Neutrophil (primary cell): ENCODE measurements at regions not wholly inside any gene's neighbourhood (a gene's known extent, or its start where the extent isn't known, plus 50 kb on each side); places are given as distances from the start of the nearest gene placed in this dataset.

Source experiments
- H3K27ac ChIP-seq: fragments of 200-600 bp; sonication (generic); 2 replicates; pipeline ENCODE4 v1.5.1; 2016; ENCODE audit warnings: mild to moderate bottlenecking, moderate library complexity
- H3K27me3 ChIP-seq: fragments of 200-600 bp; sonication (generic); 2 replicates; pipeline ENCODE4 v1.6.0; 2016; ENCODE audit warnings: mild to moderate bottlenecking
- H3K36me3 ChIP-seq: fragments of 200-600 bp; sonication (generic); 2 replicates; pipeline ENCODE4 v1.5.1; 2017
- H3K4me1 ChIP-seq, 2 experiments: fragments of 200-600 bp in 1 of 2; sonication (generic) in 1 of 2; 1 replicate in 1 of 2; 2 replicates in 1 of 2; pipeline versions ENCODE4 v1.5.1 to v1.6.1; 2013 to 2016; ENCODE audit warnings: low read depth in 1 of 2, low read length in 1 of 2, mild to moderate bottlenecking in 1 of 2, moderate library complexity in 1 of 2; ENCODE audit not compliant: control insufficient read depth in 1 of 2, insufficient read depth in 1 of 2
- H3K4me3 ChIP-seq, 2 experiments: fragments of 200-600 bp in 1 of 2; sonication (generic) in 1 of 2; 1 replicate in 1 of 2; 2 replicates in 1 of 2; pipeline ENCODE4 v1.5.1; 2013 to 2016; ENCODE audit warnings: low read depth in 1 of 2, low read length in 1 of 2, mild to moderate bottlenecking in 1 of 2, moderate library complexity in 1 of 2
- H3K9me3 ChIP-seq: fragments of 200-600 bp; sonication (generic); 2 replicates; pipeline ENCODE4 v1.5.1; 2016
- CTCF ChIP-seq: fragments of 200-600 bp; sonication (generic); IDR thresholded peaks from 2 replicates; pipeline ENCODE4 v1.5.1; 2016; ENCODE audit warnings: antibody characterized with exemption

DNA sequence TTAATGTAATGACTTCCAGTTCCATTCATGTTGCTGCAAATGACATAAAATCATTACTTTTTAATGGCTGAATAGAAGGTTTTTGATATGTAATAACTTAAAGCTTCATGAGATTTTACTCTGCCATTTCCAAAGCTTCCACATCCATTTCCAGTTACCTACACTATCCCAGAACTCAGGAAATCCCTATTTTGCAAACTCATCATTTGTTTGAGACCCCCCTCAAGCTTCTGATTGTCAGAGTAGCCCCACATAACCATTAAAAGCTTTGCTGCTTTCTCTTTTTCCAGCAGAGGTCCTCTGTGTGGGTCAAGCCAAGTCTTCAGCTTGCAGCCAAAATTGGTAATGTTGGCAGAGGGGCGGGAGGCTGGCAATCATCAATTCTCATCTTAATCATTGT, 50.6 kb upstream of the IL1R1 start:
- Histone ChIP-seq H3K27me3 (no peaks in the 10 kb centered on the region), H3K36me3 (no peaks in the 10 kb centered on the region), H3K4me3 (no peak overlapping the region), H3K27ac (no peak overlapping the region), H3K9me3 (no peaks in the 10 kb centered on the region), H3K4me1 (peaks cover 10 to 11% of the 10 kb centered on the region in 2 experiments)
- no peak for TF ChIP-seq CTCF

DNA sequence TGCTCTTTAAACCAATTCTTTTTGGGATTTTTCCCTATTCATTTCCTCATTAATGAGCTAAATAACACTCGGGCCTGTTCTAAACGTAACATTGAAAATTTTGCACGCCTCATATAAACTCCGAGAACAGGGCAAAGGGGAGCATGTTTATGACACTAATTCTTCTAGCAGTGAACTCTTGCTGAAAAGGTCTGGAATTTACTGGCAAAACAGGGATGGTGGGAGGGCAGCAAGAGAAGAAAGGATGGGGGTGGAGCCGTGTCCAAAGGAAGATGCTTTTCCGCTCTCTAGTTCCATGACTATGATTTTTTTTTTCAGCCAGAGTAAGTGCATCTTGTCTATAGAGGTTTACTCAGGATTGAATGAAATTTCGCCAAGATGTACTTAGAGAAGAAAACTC, 50.0 kb upstream of the IL1R1 start:
- Histone ChIP-seq H3K9me3 (no peaks in the 10 kb centered on the region), H3K27ac (no peak overlapping the region), H3K4me1 (peaks cover 10 to 11% of the 10 kb centered on the region in 2 experiments), H3K4me3 (no peak overlapping the region), H3K27me3 (no peaks in the 10 kb centered on the region), H3K36me3 (no peaks in the 10 kb centered on the region)
- no peak for TF ChIP-seq CTCF
